ENCODE measurements at regions not wholly inside any gene's neighbourhood (a gene's known extent, or its start where the extent isn't known, plus 50 kb on each side); places are given as distances from the start of the nearest gene placed in this dataset.

GRCh38 chr13:68291595-68291994, 1061.5 kb upstream of the PCDH9 start:
- no TSS peak for BruUV-seq (replicated peaks)
- ChIA-PET CTCF (no interaction called here), POLR2A (no interaction called here)
- DNase-seq (ENCODE audit: low read depth, low spot score) (no peak), ATAC-seq (no peak)
- Histone ChIP-seq H3K9me3 (ENCODE audit: control insufficient read depth, insufficient read depth, low read depth, low read length) (no peaks in the 10 kb centered on the region), H3K36me3 (ENCODE audit: control insufficient read depth, insufficient read depth, low read length) (no peaks in the 10 kb centered on the region), H3K27ac (ENCODE audit: low read length) (no peak overlapping the region), H3K27me3 (ENCODE audit: control insufficient read depth, insufficient read depth, low read length) (no peaks in the 10 kb centered on the region), H3K4me1 (ENCODE audit: control insufficient read depth, insufficient read depth, low read length) (no peaks in the 10 kb centered on the region), H3K4me3 (ENCODE audit: low read depth in 2 of 2, low read length in 2 of 2) (no peak overlapping the region)
- intact Hi-C loops (cut with micrococcal nuclease; ENCODE audit: unreplicated experiment), result no loop called here
- TF ChIP-seq CTCF (IDR thresholded peaks at IDR 0.05) (no peak), POLR2AphosphoS5 (IDR thresholded peaks at IDR 0.05; ENCODE audit: low read depth, low read length) (no peak), SIN3A (IDR thresholded peaks at IDR 0.05; ENCODE audit: borderline replicate concordance, insufficient read depth, low read depth, low read length) (no peak), REST (IDR thresholded peaks at IDR 0.05; ENCODE audit: insufficient read depth in 1 of 2, low read depth in 2 of 2, low read length in 1 of 2) (no peak), TCF7L2 (IDR thresholded peaks at IDR 0.05; ENCODE audit: low read depth, low read length) (no peak)
- in situ Hi-C loops (cut with HindIII; ENCODE audit: low pct_unique_long_range_greater_than_20kb, low sequenced_read_pairs), result no loop called here

GRCh38 chr13:68275758-68276157, 1045.6 kb upstream of the PCDH9 start:
- Histone ChIP-seq H3K4me1 (ENCODE audit: control insufficient read depth, insufficient read depth, low read length) (no peaks in the 10 kb centered on the region), H3K36me3 (ENCODE audit: control insufficient read depth, insufficient read depth, low read length) (no peaks in the 10 kb centered on the region), H3K9me3 (ENCODE audit: control insufficient read depth, insufficient read depth, low read depth, low read length) (no peaks in the 10 kb centered on the region; the same call in 1 of the 2 replicates), H3K27ac (ENCODE audit: low read length) (no peak overlapping the region), H3K27me3 (ENCODE audit: control insufficient read depth, insufficient read depth, low read length) (no peaks in the 10 kb centered on the region), H3K4me3 (ENCODE audit: low read depth in 2 of 2, low read length in 2 of 2) (no peak overlapping the region)
- ChIA-PET POLR2A (no interaction called here), CTCF (no interaction called here)
- TF ChIP-seq CTCF (IDR thresholded peaks at IDR 0.05) (no peak), TCF7L2 (IDR thresholded peaks at IDR 0.05; ENCODE audit: low read depth, low read length) (no peak), REST (IDR thresholded peaks at IDR 0.05; ENCODE audit: insufficient read depth in 1 of 2, low read depth in 2 of 2, low read length in 1 of 2) (no peak), SIN3A (IDR thresholded peaks at IDR 0.05; ENCODE audit: borderline replicate concordance, insufficient read depth, low read depth, low read length) (no peak), POLR2AphosphoS5 (IDR thresholded peaks at IDR 0.05; ENCODE audit: low read depth, low read length) (no peak)
- intact Hi-C loops (cut with micrococcal nuclease; ENCODE audit: unreplicated experiment), result no loop called here
- in situ Hi-C loops (cut with HindIII; ENCODE audit: low pct_unique_long_range_greater_than_20kb, low sequenced_read_pairs), result no loop called here
- ATAC-seq, result no peak
- no TSS peak for BruUV-seq (replicated peaks)
- DNase-seq (ENCODE audit: low read depth, low spot score), result no peak
